IMR-90 (cell line): ENCODE measurements at regions not wholly inside any gene's neighbourhood (a gene's known extent, or its start where the extent isn't known, plus 50 kb on each side); places are given as distances from the start of the nearest gene placed in this dataset.
"Not testable (repeated sequence)": the region's sequence is repeated elsewhere in the genome, so short reads cannot be mapped to it uniquely, and the experiment has no call there.

Source experiments
- MAZ ChIP-seq: IDR thresholded peaks from 2 replicates; pipeline ENCODE4 v1.6.1; 2012; ENCODE audit warnings: low read depth, mild to moderate bottlenecking, low read length, improper control_type of control experiment, moderate library complexity, borderline replicate concordance
- POLR2A ChIP-seq: IDR thresholded peaks from 2 replicates; pipeline ENCODE4 v1.6.1; 2012; ENCODE audit warnings: mild to moderate bottlenecking, low read depth, low read length
- TF ChIP-seq, protein P1 (sequence below): conservative IDR thresholded peaks from 2 replicates; pipeline ENCODE4 v1.5.1; 2012; ENCODE audit warnings: mild to moderate bottlenecking, low read depth, low read length, improper control_type of control experiment
- TF ChIP-seq, protein P2 (sequence below): fragments of 150-350 bp; IDR thresholded peaks from 2 replicates; pipeline ENCODE4 v1.6.1; 2017; ENCODE audit warnings: mild to moderate bottlenecking, antibody characterized with exemption, low read length, low read depth

DNA sequence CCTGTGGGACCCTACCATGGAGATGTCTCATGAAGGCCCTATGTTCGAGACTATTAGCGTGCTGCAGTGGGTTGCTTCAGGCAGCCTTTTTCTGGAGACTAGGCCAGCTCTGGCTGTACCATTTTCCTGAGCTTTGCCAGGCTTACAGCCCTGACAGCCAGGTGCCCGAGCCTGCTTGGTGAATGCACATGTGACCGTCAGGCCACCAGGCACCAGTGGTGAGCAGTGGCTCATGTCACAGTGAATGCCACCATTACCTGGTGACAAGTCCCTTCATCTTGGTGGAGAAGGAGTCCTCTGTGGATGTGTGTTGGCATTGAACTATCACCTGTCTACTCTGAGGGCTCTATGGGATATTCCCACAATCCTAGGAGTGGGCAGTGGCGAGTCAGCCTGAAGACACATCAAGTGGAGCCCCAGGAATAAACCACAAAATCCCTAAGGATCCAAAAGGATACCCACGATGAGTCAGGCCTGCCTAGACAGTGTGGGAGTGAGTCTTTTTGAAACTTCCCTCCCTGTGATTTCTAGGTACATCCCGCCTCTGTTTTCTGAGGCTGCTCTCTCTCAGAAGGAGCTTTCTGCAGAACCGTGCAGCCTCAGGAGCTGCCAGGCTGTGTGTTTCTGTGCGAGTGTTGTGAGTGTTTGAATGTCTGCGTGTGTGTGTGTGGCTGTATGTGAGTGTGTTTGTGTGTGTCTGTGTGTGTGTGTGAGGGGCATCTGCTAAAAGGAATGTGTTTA, 282.0 kb upstream of the ZNF337 start:
- TF ChIP-seq, protein P1, sequence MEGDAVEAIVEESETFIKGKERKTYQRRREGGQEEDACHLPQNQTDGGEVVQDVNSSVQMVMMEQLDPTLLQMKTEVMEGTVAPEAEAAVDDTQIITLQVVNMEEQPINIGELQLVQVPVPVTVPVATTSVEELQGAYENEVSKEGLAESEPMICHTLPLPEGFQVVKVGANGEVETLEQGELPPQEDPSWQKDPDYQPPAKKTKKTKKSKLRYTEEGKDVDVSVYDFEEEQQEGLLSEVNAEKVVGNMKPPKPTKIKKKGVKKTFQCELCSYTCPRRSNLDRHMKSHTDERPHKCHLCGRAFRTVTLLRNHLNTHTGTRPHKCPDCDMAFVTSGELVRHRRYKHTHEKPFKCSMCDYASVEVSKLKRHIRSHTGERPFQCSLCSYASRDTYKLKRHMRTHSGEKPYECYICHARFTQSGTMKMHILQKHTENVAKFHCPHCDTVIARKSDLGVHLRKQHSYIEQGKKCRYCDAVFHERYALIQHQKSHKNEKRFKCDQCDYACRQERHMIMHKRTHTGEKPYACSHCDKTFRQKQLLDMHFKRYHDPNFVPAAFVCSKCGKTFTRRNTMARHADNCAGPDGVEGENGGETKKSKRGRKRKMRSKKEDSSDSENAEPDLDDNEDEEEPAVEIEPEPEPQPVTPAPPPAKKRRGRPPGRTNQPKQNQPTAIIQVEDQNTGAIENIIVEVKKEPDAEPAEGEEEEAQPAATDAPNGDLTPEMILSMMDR = not testable (repeated sequence)
- TF ChIP-seq MAZ, POLR2A: not testable (repeated sequence)
- TF ChIP-seq, protein P2, sequence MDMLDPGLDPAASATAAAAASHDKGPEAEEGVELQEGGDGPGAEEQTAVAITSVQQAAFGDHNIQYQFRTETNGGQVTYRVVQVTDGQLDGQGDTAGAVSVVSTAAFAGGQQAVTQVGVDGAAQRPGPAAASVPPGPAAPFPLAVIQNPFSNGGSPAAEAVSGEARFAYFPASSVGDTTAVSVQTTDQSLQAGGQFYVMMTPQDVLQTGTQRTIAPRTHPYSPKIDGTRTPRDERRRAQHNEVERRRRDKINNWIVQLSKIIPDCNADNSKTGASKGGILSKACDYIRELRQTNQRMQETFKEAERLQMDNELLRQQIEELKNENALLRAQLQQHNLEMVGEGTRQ = not testable (repeated sequence)
